ENCODE measurements at regions not wholly inside any gene's neighbourhood (a gene's known extent, or its start where the extent isn't known, plus 50 kb on each side); places are given as distances from the start of the nearest gene placed in this dataset.

DNA sequence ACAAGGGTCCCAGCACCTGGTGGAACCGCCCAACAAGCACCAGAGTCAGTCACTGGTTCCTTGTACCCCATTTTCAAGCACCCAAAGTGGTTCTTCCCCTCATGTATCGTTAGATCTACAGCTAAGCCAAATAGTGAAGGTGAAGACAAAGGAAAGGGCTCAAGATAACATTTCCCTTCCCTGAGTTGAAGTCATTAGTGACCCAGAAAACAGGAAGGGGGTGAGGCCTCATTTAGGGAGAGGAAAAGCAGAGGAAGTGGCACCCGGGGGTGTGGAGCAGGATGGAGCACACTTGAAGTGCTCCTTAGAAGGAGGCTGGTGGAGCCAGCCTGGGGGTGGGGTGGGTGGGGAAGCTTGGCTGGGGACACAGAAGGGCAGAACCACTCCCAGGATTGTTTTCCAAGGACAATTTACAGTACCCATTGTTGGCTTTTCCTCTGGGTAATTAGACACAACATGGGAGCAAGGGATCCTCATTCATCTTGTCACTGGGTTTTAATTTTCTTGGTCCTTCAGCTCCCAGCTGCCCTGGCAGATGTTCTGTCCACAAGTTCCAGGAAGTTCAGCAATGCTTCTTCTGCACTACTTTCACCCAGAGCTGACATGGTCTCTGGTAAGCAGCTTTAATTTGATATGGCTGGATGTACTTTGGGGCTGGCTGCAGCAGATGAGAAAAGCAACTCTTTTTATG is 73.3 kb upstream of the CD93 start:
- no peaks in the 10 kb centered on the region for H3K27me3 ChIP-seq
- H3K9me3 ChIP-seq: no peaks in the 10 kb centered on the region
- 57 to 58% methylated on average over 3 of the region's 3 CpGs for WGBS, 2 donors
- intact Hi-C loops (cut with DNase I): no loop called here
- peak overlapping the region in 1 of 4 donors; percentile 39 for H3K27ac ChIP-seq
- TF ChIP-seq CTCF (IDR thresholded peaks at IDR 0.05): no peak
- no peak for TF ChIP-seq POLR2A (IDR thresholded peaks at IDR 0.05)
- H3K36me3 ChIP-seq (replicated peaks in 1 of 2; ENCODE audit: insufficient read depth in 1 of 2, low read depth in 2 of 2): no peaks in the 10 kb centered on the region
- H3K4me1 ChIP-seq: no peaks in the 10 kb centered on the region
- H3K4me3 ChIP-seq: no peak overlapping the region
- DNase-seq (peak in 1 of 4 donors; percentile 40), ATAC-seq (no peak)

DNA sequence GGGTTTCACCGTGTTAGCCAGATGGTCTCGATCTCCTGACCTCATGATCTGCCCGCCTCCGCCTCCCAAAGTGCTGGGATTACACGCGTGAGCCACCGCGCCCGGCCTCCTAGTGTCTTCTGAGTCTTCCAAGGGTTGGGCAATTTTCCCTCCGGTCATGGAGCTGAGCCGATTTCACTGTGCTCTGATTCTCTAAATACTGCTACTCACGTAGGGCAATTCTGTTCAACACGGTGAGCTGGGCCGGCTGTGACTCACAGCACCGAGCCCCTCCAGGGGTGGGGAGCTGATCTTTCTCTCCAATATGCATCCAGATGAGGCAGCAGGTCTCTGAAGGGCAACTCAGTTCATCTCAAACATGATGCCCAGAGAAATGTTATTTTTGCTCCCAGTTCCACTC is 71.6 kb upstream of the CD93 start:
- H3K36me3 ChIP-seq (replicated peaks in 1 of 2; ENCODE audit: insufficient read depth in 1 of 2, low read depth in 2 of 2): no peaks in the 10 kb centered on the region
- no peak overlapping the region for H3K27ac ChIP-seq
- H3K4me1 ChIP-seq: no peaks in the 10 kb centered on the region
- 86 to 91% methylated on average over 14 to 15 of the region's 15 CpGs for WGBS, 2 donors
- intact Hi-C loops (cut with DNase I): no loop called here
- no peak overlapping the region for H3K4me3 ChIP-seq
- ATAC-seq: no peak
- DNase-seq: no peak
- no peaks in the 10 kb centered on the region for H3K27me3 ChIP-seq
- TF ChIP-seq CTCF (IDR thresholded peaks at IDR 0.05) (no peak), POLR2A (IDR thresholded peaks at IDR 0.05) (no peak)
- H3K9me3 ChIP-seq: no peaks in the 10 kb centered on the region

DNA sequence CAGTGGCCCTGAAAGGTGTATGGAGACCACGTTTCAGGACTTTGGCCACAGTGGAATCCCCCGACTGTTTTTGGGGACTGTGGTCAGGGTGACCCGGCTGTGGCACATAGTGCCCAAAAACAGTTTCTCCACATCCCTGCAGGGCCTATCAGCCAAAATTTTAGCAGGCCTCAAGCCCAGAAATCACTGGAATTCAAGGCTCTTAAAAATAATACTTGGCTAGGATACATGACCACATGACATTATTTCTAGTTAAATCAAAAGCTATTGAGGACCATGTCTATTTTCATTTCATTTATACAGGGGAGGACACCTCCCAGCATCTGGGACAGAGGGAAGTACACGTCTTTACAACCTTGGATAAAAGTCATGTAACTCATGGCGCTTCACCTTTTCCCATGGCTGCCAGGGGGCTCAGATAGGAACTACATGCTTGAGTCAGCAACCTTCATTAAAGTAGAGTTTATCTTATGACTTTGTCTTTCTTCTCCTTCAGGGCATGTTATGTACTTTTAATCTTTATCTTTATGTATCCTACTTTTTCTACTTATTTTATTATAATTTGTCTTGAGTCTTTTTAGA is 70.8 kb upstream of the CD93 start:
- 81 to 87% methylated on average over 3 to 5 of the region's 5 CpGs for WGBS, 2 donors
- no peaks in the 10 kb centered on the region for H3K27me3 ChIP-seq
- no peak for ATAC-seq
- intact Hi-C loops (cut with DNase I): no loop called here
- no peaks in the 10 kb centered on the region for H3K36me3 ChIP-seq (replicated peaks in 1 of 2; ENCODE audit: insufficient read depth in 1 of 2, low read depth in 2 of 2)
- TF ChIP-seq CTCF (IDR thresholded peaks at IDR 0.05) (no peak), POLR2A (IDR thresholded peaks at IDR 0.05) (no peak)
- no peak overlapping the region for H3K27ac ChIP-seq
- no peak for DNase-seq
- no peaks in the 10 kb centered on the region for H3K4me1 ChIP-seq
- no peak overlapping the region for H3K4me3 ChIP-seq
- H3K9me3 ChIP-seq: no peaks in the 10 kb centered on the region

GRCh38 chr20:23156170-23156841 is 70.2 kb upstream of the CD93 start:
- no peaks in the 10 kb centered on the region for H3K4me1 ChIP-seq
- H3K27ac ChIP-seq: peak overlapping the region in 1 of 4 donors; percentile 40
- DNase-seq: peak in 1 of 4 donors; percentile 75
- WGBS, 2 donors: 76 to 83% methylated on average over 8 to 11 of the region's 11 CpGs
- TF ChIP-seq POLR2A (IDR thresholded peaks at IDR 0.05) (no peak), CTCF (IDR thresholded peaks at IDR 0.05) (no peak)
- ATAC-seq: no peak
- no peak overlapping the region for H3K4me3 ChIP-seq
- no peaks in the 10 kb centered on the region for H3K9me3 ChIP-seq
- intact Hi-C loops (cut with DNase I): no loop called here
- no peaks in the 10 kb centered on the region for H3K36me3 ChIP-seq (replicated peaks in 1 of 2; ENCODE audit: insufficient read depth in 1 of 2, low read depth in 2 of 2)
- no peaks in the 10 kb centered on the region for H3K27me3 ChIP-seq
